ENCODE measurements at regions not wholly inside any gene's neighbourhood (a gene's known extent, or its start where the extent isn't known, plus 50 kb on each side); places are given as distances from the start of the nearest gene placed in this dataset.
"Not testable (repeated sequence)": the region's sequence is repeated elsewhere in the genome, so short reads cannot be mapped to it uniquely, and the experiment has no call there.

DNA sequence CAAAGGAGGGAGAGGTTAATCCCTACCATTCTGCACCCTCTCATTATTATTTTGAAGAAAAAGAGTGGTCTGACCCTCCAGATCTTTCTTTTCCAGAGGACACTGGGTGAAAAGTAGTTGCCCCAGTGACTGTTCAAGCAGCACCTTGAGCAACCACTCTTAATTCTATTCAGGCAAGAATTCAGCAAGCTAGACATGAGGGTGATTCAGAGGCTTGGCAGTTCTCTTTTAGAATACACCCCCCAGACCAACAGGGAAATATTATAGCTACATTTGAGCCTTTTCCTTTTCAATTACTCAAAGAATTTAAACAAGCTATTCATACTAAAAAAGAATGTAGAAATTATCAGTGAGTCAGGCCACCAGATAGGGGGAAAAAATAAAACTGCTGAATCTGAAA, 178.3 kb downstream of the MRPS30 start:
- no peaks in the 10 kb centered on the region for H3K36me3 ChIP-seq (ENCODE audit: low read depth)
- no peaks in the 10 kb centered on the region for H3K4me1 ChIP-seq (ENCODE audit: low read depth)
- peaks cover 80% of the 10 kb centered on the region for H3K9me3 ChIP-seq
- TF ChIP-seq, protein P1, sequence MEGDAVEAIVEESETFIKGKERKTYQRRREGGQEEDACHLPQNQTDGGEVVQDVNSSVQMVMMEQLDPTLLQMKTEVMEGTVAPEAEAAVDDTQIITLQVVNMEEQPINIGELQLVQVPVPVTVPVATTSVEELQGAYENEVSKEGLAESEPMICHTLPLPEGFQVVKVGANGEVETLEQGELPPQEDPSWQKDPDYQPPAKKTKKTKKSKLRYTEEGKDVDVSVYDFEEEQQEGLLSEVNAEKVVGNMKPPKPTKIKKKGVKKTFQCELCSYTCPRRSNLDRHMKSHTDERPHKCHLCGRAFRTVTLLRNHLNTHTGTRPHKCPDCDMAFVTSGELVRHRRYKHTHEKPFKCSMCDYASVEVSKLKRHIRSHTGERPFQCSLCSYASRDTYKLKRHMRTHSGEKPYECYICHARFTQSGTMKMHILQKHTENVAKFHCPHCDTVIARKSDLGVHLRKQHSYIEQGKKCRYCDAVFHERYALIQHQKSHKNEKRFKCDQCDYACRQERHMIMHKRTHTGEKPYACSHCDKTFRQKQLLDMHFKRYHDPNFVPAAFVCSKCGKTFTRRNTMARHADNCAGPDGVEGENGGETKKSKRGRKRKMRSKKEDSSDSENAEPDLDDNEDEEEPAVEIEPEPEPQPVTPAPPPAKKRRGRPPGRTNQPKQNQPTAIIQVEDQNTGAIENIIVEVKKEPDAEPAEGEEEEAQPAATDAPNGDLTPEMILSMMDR (IDR thresholded peaks at IDR 0.05): no peak
- intact Hi-C loops (cut with DNase I, micrococcal nuclease): no loop called here
- no peak for ATAC-seq
- H3K4me3 ChIP-seq: no peak overlapping the region
- DNase-seq: no peak

DNA sequence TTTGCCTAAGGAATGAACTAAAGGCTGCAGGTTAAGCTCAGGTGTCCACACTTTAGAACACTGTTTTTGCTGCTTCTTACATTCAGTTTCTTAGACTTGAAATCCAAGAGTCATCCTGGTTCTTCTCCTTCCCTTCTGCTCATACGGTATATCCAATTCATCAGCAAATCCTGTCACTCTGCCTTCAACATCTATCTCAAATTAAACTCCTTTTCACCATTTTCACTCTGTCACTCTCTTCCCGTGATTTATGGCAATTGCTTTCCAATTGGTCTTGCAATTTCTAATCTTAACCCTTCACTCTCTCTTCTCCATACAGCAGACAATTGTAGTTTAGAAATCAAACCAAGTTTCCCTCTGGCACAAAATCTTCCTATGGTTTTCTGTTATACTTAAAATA, 182.9 kb downstream of the MRPS30 start:
- H3K4me3 ChIP-seq: no peak overlapping the region
- intact Hi-C loops (cut with DNase I, micrococcal nuclease): no loop called here
- no peaks in the 10 kb centered on the region for H3K36me3 ChIP-seq (ENCODE audit: low read depth)
- H3K4me1 ChIP-seq (ENCODE audit: low read depth): no peaks in the 10 kb centered on the region
- peaks cover 48% of the 10 kb centered on the region for H3K9me3 ChIP-seq
- TF ChIP-seq, protein P1 (IDR thresholded peaks at IDR 0.05): no peak
- DNase-seq (no peak), ATAC-seq (no peak)

DNA sequence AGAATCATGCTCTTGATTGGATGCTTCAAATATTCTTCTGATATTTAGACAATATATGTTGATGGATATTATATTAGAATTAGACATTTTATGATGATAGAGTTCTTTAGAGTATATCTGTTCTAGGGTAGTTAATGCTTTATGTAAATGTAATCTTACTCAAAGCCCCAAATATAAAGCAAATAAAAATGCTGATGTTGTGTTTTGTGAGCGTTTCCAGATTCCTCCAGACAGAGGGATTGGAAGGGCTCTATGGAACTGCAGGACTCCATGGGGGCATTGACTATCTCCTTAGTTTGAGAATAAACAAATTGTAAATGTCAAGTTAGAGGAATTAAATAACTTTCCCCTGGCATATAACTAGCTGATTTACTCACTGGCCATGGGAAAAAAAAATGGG, 184.5 kb downstream of the MRPS30 start:
- no peak for ATAC-seq

DNA sequence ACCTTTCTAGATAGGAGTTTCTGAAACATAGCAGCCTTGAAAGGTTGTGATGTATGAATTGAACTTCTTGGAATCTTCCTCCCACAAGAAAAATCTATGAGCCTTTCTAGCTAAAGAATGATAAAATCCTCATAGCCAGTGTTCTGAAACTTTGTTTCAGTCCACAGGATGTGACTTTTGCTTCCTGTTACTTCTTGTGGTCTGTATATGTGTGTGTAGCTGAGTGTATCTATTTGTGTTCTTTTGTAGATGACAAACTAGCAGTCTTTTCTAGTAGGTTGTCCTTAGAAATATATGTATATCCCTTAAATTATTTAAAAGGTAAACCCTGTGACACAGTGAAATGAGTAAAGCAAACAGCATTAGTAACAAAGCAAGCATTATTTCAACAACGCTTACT, 188.8 kb downstream of the MRPS30 start:
- H3K4me3 ChIP-seq: no peak overlapping the region
- H3K9me3 ChIP-seq: peaks cover 4% of the 10 kb centered on the region
- DNase-seq: no peak
- no peaks in the 10 kb centered on the region for H3K36me3 ChIP-seq (ENCODE audit: low read depth)
- TF ChIP-seq, protein P1 (IDR thresholded peaks at IDR 0.05): no peak
- ATAC-seq: no peak
- intact Hi-C loops (cut with DNase I, micrococcal nuclease): no loop called here
- no peaks in the 10 kb centered on the region for H3K4me1 ChIP-seq (ENCODE audit: low read depth)

More for the DNA sequence above, 184.5 kb downstream of the MRPS30 start:
- no peaks in the 10 kb centered on the region for H3K4me1 ChIP-seq (ENCODE audit: low read depth)
- H3K4me3 ChIP-seq: no peak overlapping the region
- H3K9me3 ChIP-seq: peaks cover 34% of the 10 kb centered on the region
- TF ChIP-seq, protein P1 (IDR thresholded peaks at IDR 0.05): no peak
- no peaks in the 10 kb centered on the region for H3K36me3 ChIP-seq (ENCODE audit: low read depth)
- intact Hi-C loops (cut with DNase I, micrococcal nuclease): no loop called here
- DNase-seq: no peak

DNA sequence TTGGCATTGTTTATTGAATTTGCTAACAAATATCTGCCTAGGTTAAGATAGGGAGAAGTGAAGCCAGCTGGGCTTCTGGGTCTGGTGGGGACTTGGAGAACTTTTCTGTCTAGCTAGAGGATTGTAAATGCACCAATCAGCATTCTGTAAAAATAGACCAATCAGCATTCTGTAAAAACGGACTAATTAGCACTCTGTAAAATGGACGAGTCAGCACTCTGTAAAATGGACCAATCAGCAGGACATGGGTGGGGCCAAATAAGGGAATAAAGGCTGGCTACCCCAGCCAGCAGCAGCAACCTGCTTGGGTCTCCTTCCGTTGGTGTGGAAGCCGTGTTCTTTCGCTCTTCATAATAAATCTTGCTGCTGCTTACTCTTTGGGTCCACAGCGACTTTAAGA, 198.4 kb downstream of the MRPS30 start:
- H3K36me3 ChIP-seq (ENCODE audit: low read depth); H3K4me1 ChIP-seq (ENCODE audit: low read depth); intact Hi-C loops (cut with DNase I, micrococcal nuclease); DNase-seq; H3K9me3 ChIP-seq; H3K4me3 ChIP-seq; ATAC-seq: not testable (repeated sequence)

DNA sequence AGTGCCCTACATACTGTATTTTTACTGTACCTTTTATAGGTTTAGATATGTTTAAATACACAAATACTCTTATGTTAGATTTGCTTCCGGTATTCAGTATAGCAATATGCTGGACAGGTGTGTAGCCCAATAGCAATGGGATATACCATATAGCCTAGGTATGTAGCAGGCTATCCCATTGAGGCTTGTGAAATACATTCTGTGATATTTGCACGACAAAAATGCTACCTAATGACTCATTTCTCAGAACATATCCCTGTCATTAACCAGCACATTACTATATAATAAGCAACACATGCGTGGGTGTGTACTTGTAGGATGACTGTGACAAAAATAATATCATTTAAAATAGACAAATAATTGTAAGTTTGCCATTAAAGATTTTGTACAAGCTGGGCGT, 208.8 kb downstream of the MRPS30 start:
- DNase-seq (no peak), ATAC-seq (no peak)
- Histone ChIP-seq H3K4me1 (ENCODE audit: low read depth) (no peaks in the 10 kb centered on the region), H3K9me3 (no peaks in the 10 kb centered on the region), H3K36me3 (ENCODE audit: low read depth) (no peaks in the 10 kb centered on the region), H3K4me3 (no peak overlapping the region)
- TF ChIP-seq, protein P1 (IDR thresholded peaks at IDR 0.05): no peak
- intact Hi-C loops (cut with DNase I, micrococcal nuclease): no loop called here

Measured in mucosa of descending colon (tissue), 3 donors.